GM21528 (cell line): ENCODE measurements at regions not wholly inside any gene's neighbourhood (a gene's known extent, or its start where the extent isn't known, plus 50 kb on each side); places are given as distances from the start of the nearest gene placed in this dataset.

Experiments used
- ATAC-seq: cut with Tn5 transposase; IDR thresholded peaks from one replicate; pipeline ENCODE4 v1.9.1; 2021; ENCODE audit warnings: mild to moderate bottlenecking, moderate library complexity; ENCODE audit not compliant: unreplicated experiment, low FRiP score

- ATAC-seq: no peak
Observed at GRCh38 chr5:68378204-68378820, 162.8 kb downstream of the PIK3R1 start.

GRCh38 chr5:68379275-68380036 is 163.9 kb downstream of the PIK3R1 start:
- ATAC-seq: no peak

DNA sequence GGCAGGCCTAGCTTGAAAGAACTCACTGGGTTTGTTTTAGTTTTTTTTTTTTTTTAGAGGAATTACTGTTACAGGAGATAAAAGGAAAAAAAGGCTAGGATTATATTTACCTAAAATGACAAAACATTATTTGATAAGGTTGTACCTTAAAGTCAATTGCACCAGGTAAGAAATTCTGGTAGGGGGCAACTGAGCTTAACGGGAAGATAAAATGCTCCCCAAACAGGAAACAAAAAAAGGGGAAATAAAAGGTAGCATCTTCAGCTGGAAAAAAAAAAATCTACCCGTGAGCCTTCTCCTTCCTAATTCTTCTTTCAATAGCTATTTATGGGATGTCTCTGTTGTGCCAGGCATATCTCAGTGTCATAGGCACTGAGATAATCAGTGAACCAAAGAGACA is 164.5 kb downstream of the PIK3R1 start:
- ATAC-seq: no peak

- ATAC-seq: no peak
Observed at GRCh38 chr5:68381060-68381459, 165.5 kb downstream of the PIK3R1 start.

GRCh38 chr5:68381909-68382308 is 166.4 kb downstream of the PIK3R1 start:
- ATAC-seq: no peak

- no peak for ATAC-seq
Observed at GRCh38 chr5:68382640-68383039, 167.1 kb downstream of the PIK3R1 start.

DNA sequence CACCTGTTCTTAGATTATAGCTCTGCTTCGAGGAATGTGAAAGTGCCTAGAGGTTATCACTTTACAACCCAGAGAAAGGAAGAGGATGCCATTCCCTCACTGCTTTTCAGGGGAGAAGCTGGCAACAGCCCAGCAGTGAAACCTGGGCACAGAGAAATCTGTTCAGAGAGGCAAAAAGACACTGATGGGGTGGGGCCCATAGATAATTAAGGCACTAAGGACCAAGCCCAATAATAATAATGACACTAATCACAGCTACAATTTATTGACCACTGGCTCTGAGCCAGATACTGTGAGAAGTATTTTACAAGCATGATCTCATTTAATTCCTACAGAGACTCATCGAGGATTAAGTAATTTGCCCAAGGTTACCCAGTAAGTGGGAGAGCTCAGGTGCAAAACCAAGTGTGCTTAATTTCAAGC is 168.3 kb downstream of the PIK3R1 start:
- no peak for ATAC-seq

DNA sequence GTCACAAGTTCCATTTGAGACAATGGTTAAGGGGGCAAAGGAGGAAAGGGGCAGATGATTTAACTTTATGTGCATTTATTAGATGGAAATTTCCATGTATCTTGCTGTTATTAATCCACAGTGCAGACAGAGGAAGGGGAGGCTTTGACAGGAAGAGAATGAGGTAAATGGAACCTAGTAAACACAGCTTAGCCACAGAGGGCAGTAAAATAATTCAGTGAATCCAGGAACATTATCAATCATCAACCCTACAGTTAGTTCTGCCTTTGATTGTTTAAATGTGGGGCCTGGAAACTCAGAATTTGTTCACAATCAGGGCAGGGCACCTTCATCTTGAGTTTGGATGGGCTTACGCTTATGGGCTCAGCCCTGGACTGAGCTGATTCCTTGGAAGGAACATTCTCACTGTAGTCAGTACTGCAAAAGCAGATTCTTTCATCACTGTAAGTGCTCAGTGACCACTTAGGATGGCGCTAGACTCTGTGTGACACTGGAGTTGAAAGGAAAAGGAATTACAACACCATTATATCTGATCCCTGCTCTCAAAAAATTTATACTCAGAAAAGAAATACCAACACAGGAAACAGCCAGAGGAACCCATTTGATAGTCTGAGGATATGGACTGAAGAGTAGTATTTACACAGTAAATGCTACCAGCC is 169.5 kb downstream of the PIK3R1 start:
- no peak for ATAC-seq

DNA sequence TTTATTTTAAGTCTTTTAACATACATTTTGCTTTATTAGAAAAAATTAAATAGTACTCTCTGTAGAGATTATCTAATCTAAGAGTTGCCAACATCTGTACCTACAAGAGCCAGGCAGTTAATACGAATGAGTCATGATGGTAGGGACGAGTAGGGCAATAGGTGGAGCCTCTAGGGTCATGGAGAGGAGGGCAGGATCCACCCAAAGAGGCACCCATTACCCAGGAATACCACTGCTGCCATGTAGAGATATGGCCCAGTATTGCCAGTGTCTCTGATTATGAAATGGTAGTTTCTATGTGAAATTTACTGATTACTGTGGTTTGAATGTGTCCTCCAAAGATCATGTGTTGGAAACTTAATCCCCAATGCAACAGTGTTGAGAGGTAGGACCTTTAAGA is 170.4 kb downstream of the PIK3R1 start:
- ATAC-seq: no peak

GRCh38 chr5:68387074-68387796 is 171.7 kb downstream of the PIK3R1 start:
- ATAC-seq: no peak

DNA sequence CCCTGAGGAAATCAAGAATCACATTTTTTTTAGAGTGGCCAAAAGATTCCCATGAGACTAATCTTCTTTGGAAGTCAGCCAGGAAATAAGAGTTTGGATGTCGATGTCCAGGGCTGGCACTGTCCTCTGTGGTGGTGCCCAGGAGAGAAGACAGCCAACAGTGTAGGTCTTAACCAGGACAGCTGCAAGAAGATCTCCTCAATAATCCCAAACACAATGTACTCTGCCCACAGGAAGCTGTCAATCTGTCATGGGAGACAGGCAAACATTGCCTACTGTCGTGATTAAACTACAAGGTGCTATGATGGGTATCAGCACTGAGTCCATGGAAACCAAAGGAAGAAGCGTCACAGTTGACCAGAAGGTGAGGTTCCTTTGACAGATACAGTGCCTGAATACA is 174.1 kb downstream of the PIK3R1 start:
- ATAC-seq: no peak

DNA sequence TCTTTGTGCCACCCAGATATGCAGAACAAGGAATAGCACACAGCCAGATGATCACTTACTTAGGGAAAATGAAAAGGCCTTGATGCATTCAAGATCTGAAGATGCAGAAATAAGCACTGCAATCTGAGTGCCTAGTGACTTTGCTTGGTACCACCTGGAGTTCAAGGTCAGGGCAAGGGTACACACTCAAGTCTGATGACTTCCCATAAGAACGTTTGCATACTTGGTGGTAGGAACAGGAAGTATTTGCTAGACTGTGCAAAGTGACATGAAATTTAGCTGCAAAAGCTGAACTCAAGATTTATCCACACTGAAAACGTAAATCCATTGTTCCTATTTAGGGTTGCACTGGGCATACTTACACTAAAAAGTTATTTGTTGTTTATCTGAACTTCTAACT is 177.1 kb downstream of the PIK3R1 start:
- no peak for ATAC-seq

DNA sequence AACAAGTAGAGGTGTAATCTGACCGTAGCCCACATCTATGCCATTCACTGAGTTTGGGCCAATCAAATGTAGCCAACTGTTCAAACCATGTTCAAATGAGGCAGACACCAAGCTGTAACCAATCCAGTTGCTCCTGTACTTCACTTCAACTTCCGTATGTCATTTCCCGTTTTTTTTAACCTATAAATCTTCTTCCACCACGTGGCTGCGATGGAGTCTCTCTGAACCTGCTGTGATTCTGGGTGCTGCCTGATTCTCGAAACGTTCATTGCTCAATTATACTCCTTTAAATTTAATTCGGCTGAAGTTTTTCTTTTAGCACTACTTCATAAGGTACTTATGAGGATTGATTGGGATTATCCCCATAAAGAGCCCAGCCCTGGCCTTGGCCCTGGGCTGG is 179.7 kb downstream of the PIK3R1 start:
- no peak for ATAC-seq

GRCh38 chr5:68395926-68396511 is 180.5 kb downstream of the PIK3R1 start:
- ATAC-seq: no peak

- ATAC-seq: no peak
Observed at GRCh38 chr5:68396722-68397121, 181.2 kb downstream of the PIK3R1 start.

GRCh38 chr5:68398146-68398812 is 182.7 kb downstream of the PIK3R1 start:
- ATAC-seq: no peak

DNA sequence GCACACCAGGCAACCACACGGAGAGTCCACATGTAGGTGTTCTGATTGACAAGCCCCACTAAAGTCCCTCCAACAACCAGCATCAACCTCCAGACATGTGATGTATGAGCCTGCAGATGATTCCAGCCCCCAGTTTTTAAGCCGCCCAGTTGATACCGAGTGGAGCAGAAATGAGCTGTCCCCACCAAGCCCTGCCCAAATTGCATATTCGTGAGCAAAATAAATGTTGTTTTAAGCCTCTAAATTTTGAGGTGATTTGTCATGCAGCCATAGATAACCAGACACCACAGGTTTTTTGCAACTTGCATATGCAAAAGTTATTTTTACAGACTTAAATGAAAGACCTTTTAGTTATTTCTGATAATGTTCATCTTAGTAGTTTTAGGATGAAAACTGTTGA is 187.7 kb downstream of the PIK3R1 start:
- ATAC-seq: no peak

GRCh38 chr5:68404246-68404645 is 188.7 kb downstream of the PIK3R1 start:
- no peak for ATAC-seq

DNA sequence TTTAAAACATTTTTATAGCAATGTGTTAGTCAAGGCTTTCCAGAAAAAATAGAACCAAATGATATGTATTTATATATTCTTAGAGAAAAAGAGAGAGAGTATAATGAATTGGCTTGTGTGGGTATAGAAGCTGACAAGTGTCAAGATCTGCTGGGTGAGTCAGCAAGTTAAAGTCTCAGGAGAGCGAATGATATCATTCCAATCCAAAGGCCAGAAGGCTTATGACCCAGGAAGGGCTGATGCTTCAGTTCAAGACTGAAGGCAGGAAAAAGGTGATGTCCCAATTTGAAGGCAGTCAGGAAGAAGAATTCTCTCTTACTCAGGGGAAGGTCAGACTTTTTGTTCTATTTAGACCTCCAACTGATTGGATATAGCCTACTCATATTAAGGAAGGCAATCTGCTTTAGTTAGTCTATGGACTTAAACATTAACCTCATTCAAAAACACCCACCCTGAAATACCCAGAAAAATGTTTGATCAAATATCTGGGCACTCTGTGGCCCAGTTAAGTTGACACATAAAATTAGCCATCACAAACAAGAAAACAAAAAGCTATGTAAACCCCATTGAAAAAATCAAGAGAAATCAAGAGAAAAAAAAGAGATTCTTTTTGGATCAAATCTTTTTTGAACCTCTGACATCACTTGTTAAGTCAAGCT is 189.6 kb downstream of the PIK3R1 start:
- ATAC-seq: no peak
